GM12864 (cell line): ENCODE measurements at regions not wholly inside any gene's neighbourhood (a gene's known extent, or its start where the extent isn't known, plus 50 kb on each side); places are given as distances from the start of the nearest gene placed in this dataset.

Experiments used
- DNase-seq: peaks from one replicate; pipeline ENCODE4 v3.0.0-alpha.2; 2011; ENCODE audit warnings: low read depth
- H3K4me3 ChIP-seq: 2 replicates; pipeline ENCODE4 v1.5.1; 2011; ENCODE audit warnings: mild to moderate bottlenecking, low read depth, low read length, control low read depth
- TF ChIP-seq, protein P1 (sequence below): IDR thresholded peaks from 2 replicates; pipeline ENCODE4 v1.5.1; 2011; ENCODE audit warnings: low read depth, mild to moderate bottlenecking, moderate library complexity, low read length, control low read depth, inconsistent platforms; ENCODE audit errors: missing control alignments

DNA sequence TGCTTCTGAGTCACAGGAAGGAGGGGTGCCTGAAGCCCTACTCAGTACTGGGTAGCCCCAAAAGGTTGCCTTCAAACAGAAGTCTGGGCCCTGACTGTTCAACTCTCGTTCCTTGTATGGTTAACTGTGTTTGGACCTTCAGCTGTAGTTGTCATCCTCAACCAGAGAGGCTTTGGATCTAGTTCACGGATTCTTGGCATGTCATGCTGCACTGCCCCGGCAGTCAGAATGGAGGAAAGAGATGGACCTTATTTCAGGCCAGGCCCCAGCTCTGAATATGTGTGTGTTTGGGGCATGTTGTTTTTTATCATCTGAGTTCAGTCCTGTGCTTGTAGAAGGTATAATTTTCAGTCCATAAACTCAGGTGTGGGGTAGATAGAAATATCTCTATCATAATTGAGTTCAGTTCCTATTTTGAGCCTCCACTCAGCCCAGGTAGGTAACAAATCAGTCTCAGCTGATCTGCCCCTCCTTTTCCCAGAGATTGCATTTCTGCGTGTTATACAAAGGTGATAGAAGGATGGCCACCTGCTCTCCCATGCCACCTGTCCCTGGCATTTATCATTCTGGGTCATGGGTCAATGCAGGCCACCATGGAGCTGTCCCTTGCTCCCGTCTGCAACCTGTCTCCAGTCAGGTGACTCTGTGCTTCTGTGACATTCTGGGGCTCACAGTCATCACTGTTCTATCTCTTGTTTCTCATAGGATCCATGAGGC, 127.5 kb upstream of the CPEB4 start:
- DNase-seq, result no peak
- TF ChIP-seq, protein P1, sequence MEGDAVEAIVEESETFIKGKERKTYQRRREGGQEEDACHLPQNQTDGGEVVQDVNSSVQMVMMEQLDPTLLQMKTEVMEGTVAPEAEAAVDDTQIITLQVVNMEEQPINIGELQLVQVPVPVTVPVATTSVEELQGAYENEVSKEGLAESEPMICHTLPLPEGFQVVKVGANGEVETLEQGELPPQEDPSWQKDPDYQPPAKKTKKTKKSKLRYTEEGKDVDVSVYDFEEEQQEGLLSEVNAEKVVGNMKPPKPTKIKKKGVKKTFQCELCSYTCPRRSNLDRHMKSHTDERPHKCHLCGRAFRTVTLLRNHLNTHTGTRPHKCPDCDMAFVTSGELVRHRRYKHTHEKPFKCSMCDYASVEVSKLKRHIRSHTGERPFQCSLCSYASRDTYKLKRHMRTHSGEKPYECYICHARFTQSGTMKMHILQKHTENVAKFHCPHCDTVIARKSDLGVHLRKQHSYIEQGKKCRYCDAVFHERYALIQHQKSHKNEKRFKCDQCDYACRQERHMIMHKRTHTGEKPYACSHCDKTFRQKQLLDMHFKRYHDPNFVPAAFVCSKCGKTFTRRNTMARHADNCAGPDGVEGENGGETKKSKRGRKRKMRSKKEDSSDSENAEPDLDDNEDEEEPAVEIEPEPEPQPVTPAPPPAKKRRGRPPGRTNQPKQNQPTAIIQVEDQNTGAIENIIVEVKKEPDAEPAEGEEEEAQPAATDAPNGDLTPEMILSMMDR, result no peak
- no peak overlapping the region for H3K4me3 ChIP-seq

DNA sequence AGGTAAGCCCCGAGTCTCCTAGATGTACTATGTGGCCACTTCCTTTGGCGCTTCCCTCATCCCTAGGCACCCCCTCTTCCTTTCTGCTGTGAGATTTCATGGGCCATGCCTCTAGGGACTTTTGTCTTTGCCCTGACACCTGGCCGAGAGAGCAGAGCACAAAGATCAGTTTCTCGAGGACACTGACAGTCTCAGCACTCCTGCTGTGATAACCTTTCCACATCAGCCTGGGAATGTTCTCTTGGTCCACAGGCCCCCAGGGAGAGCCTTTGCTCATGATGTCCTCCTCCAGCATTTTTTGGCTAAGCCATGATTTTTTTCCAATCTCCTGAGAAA, 127.0 kb upstream of the CPEB4 start:
- TF ChIP-seq, protein P1, result no peak
- no peak overlapping the region for H3K4me3 ChIP-seq
- no peak for DNase-seq

GRCh38 chr5:173762045-173762444, 126.1 kb upstream of the CPEB4 start:
- DNase-seq, result no peak
- H3K4me3 ChIP-seq, result no peak overlapping the region
- TF ChIP-seq, protein P1, result no peak

DNA sequence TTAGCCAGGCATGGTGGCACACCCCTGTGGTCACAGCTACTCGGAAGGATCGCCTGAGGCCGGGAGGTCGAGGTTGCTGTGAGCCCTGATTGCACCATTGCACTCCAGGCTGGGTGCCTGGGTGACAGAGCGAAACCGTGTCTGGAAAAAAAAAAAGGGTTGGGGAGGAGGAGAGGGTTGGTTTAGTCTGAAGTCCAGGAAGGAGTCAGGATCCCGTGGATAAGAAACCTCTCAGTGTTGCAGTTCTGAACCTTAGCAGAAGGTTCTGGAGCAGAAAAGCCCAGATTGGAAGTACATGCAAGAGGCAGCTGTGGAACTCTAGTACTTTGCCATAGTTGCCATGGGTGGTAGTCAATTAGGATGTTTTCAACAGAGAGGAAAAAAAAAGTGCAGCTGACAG, 125.2 kb upstream of the CPEB4 start:
- no peak for DNase-seq
- H3K4me3 ChIP-seq, result no peak overlapping the region
- TF ChIP-seq, protein P1, result no peak

GRCh38 chr5:173763410-173763809, 124.7 kb upstream of the CPEB4 start:
- TF ChIP-seq, protein P1, result no peak
- DNase-seq, result no peak

DNA sequence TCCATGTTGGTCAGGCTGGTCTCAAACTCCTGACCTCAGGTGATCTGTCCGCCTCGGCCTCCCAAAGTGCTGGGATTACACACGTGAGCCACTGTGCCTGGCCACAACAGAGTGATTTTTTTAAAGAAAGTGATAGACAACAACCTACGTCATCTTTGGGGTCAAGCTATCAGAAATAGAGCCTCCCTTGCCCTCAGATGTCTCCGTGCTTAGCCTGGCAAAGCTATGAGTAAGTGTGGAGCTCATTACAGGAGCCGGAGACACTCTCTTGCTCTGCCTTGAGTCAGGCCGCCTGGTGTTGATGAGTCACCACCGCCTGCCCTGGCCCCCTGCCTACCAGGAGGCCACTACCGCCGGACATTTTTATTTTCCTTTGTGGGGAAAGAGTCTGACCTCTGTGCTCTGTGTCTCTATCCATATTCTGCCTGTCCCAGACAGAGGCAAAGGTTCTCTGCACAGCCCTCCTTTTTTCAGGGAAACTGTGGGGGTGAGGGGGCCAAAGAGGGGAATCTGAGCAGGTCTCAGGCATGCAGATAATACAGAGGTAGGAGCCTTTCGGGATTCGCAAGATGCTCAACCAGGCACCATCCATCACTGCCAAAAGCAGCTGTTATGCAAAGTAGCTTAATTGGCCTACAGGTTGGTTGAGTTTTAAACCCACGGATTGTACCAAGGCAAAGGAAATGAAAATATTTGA, 123.7 kb upstream of the CPEB4 start:
- no peak for DNase-seq
- H3K4me3 ChIP-seq, result no peak overlapping the region
- TF ChIP-seq, protein P1, result no peak

More at GRCh38 chr5:173763410-173763809, 124.7 kb upstream of the CPEB4 start:
- no peak overlapping the region for H3K4me3 ChIP-seq
